H1 (cell line): ENCODE measurements at regions not wholly inside any gene's neighbourhood (a gene's known extent, or its start where the extent isn't known, plus 50 kb on each side); places are given as distances from the start of the nearest gene placed in this dataset.

Experiments
- CTCF ChIA-PET: fragments of 300-600 bp; sonication (Branson Sonifier 250); formaldehyde crosslinking; loops from one replicate; lab custom pipeline; 2021; ENCODE audit not compliant: partially characterized antibody; lab: Charles Lee
- POLR2A ChIA-PET: fragments of 300-600 bp; sonication (Branson Sonifier 250); formaldehyde crosslinking; loops from one replicate; lab custom pipeline; 2021; ENCODE audit warnings: inconsistent platforms; ENCODE audit not compliant: partially characterized antibody; lab: Charles Lee
- DNase-seq, 2 experiments: peaks; one replicate each; pipeline versions ENCODE4 v3.0.0 to v3.0.0-alpha.2; 2010 to 2022; ENCODE audit warnings: low spot score in 2 of 2, low read depth in 1 of 2, mixed read lengths in 1 of 2
- FAIRE-seq: peaks from 2 replicates; lab custom pipeline; 2011; peaks lifted over from hg19 to GRCh38; lab: Jason Lieb, UNC
- H2AFZ ChIP-seq: 2 replicates; pipeline ENCODE4 v1.8.1; 2012; ENCODE audit warnings: low read length, inconsistent platforms
- H2AK5ac ChIP-seq: 2 replicates; pipeline ENCODE4 v1.6.1; 2013; ENCODE audit warnings: low read depth, low read length
- H2BK120ac ChIP-seq: replicated peaks from 2 replicates; pipeline ENCODE3; 2013; ENCODE audit warnings: low read depth, low read length, inconsistent platforms
- H2BK12ac ChIP-seq: 2 replicates; pipeline ENCODE4 v1.6.1; 2013; ENCODE audit warnings: low read depth, low read length
- H2BK15ac ChIP-seq: 2 replicates; pipeline ENCODE4 v1.6.1; 2013; ENCODE audit warnings: low read length
- H2BK20ac ChIP-seq: 2 replicates; pipeline ENCODE4 v1.6.1; 2013; ENCODE audit warnings: low read length
- H2BK5ac ChIP-seq: 2 replicates; pipeline ENCODE4 v1.6.1; 2013; ENCODE audit warnings: low read depth, low read length
- H3K14ac ChIP-seq: 2 replicates; pipeline ENCODE4 v1.6.1; 2013; ENCODE audit warnings: inconsistent platforms; ENCODE audit not compliant: insufficient read length
- H3K18ac ChIP-seq: 2 replicates; pipeline ENCODE4 v1.6.1; 2013; ENCODE audit warnings: low read length; ENCODE audit errors: extremely low read depth
- H3K23ac ChIP-seq: 2 replicates; pipeline ENCODE4 v1.6.1; 2013; ENCODE audit warnings: inconsistent platforms; ENCODE audit not compliant: insufficient read length
- H3K23me2 ChIP-seq: 2 replicates; pipeline ENCODE4 v1.6.1; 2013; ENCODE audit warnings: low read depth, low read length
- H3K27ac ChIP-seq: 2 replicates; pipeline ENCODE4 v1.6.1; 2011; ENCODE audit warnings: low read depth, low read length, inconsistent platforms
- H3K27me3 ChIP-seq, 4 experiments: replicated peaks in 1 of 4; 1 replicate in 1 of 4; 2 replicates in 3 of 4; pipeline versions ENCODE4 v1.6.1 to v1.8.1; 2011 to 2013; ENCODE audit warnings: low read length in 3 of 4, mild to moderate bottlenecking in 3 of 4, inconsistent platforms in 2 of 4, mixed read lengths in 2 of 4, moderate library complexity in 1 of 4; ENCODE audit not compliant: control insufficient read depth in 3 of 4, insufficient read depth in 3 of 4; ENCODE audit errors: extremely low read depth in 1 of 4
- H3K36me3 ChIP-seq, 4 experiments: 2 replicates each; pipeline versions ENCODE4 v1.6.1 to v1.8.1; 2011 to 2013; ENCODE audit warnings: mild to moderate bottlenecking in 4 of 4, low read length in 3 of 4, moderate library complexity in 2 of 4, control low read depth in 1 of 4, inconsistent platforms in 1 of 4; ENCODE audit not compliant: insufficient read depth in 4 of 4, control insufficient read depth in 2 of 4
- H3K4ac ChIP-seq: replicated peaks from 2 replicates; pipeline ENCODE3; 2013; ENCODE audit warnings: low read length, low read depth, mixed read lengths, inconsistent platforms; ENCODE audit not compliant: insufficient read length
- H3K4me1 ChIP-seq, 4 experiments: replicated peaks in 1 of 4; 1 replicate in 1 of 4; 2 replicates in 3 of 4; pipeline versions ENCODE4 v1.6.1 to v1.8.1; 2011 to 2013; ENCODE audit warnings: low read length in 3 of 4, inconsistent platforms in 2 of 4, mixed read lengths in 1 of 4; ENCODE audit not compliant: insufficient read depth in 4 of 4, control insufficient read depth in 3 of 4
- H3K4me2 ChIP-seq, 2 experiments: 2 replicates each; pipeline versions ENCODE4 v1.6.1 to v1.8.1; 2011 to 2013; ENCODE audit warnings: low read depth in 2 of 2, low read length in 2 of 2, control low read depth in 1 of 2, inconsistent platforms in 1 of 2, mild to moderate bottlenecking in 1 of 2; ENCODE audit not compliant: insufficient read depth in 1 of 2
- H3K4me3 ChIP-seq, 4 experiments: fragments of 200-600, 300-600 bp in 1 of 4; sonication (generic), shearing (Covaris generic), sonication (Bioruptor Twin) in 1 of 4; 2 replicates each; pipeline versions ENCODE4 v1.5.1 to v1.8.1; 2011 to 2016; ENCODE audit warnings: low read length in 4 of 4, low read depth in 3 of 4, control low read depth in 2 of 4, inconsistent platforms in 2 of 4, mild to moderate bottlenecking in 2 of 4, mixed read lengths in 1 of 4, moderate library complexity in 1 of 4; ENCODE audit not compliant: insufficient read depth in 2 of 4; ENCODE audit errors: extremely low read depth in 1 of 4
- H3K56ac ChIP-seq: replicated peaks from 2 replicates; pipeline ENCODE3; 2013; ENCODE audit warnings: low read depth, mild to moderate bottlenecking, mixed read lengths, low read length, inconsistent platforms; ENCODE audit not compliant: insufficient read length
- H3K79me1 ChIP-seq: 2 replicates; pipeline ENCODE4 v1.6.1; 2013; ENCODE audit warnings: low read depth, low read length, control low read depth
- H3K79me2 ChIP-seq, 2 experiments: 2 replicates each; pipeline versions ENCODE4 v1.6.1 to v1.8.1; 2012 to 2013; ENCODE audit warnings: low read length in 2 of 2, mild to moderate bottlenecking in 2 of 2, inconsistent platforms in 1 of 2; ENCODE audit not compliant: insufficient read depth in 2 of 2, control insufficient read depth in 1 of 2
- H3K9ac ChIP-seq, 4 experiments: replicated peaks in 1 of 4; 1 replicate in 1 of 4; 2 replicates in 3 of 4; pipeline versions ENCODE4 v1.6.1 to v1.8.1; 2011 to 2013; ENCODE audit warnings: low read depth in 3 of 4, low read length in 3 of 4, control low read depth in 2 of 4, mild to moderate bottlenecking in 2 of 4, moderate library complexity in 2 of 4, inconsistent platforms in 1 of 4; ENCODE audit errors: extremely low read depth in 1 of 4
- H3K9me3 ChIP-seq, 2 experiments: 2 replicates each; pipeline versions ENCODE4 v1.6.1 to v1.8.1; 2012 to 2013; ENCODE audit warnings: mild to moderate bottlenecking in 2 of 2, moderate library complexity in 2 of 2, control low read depth in 1 of 2, inconsistent platforms in 1 of 2, low read depth in 1 of 2, low read length in 1 of 2, mixed read lengths in 1 of 2; ENCODE audit not compliant: insufficient read depth in 2 of 2
- H4K20me1 ChIP-seq, 2 experiments: replicated peaks in 1 of 2; 2 replicates each; pipeline versions ENCODE3 to v1.8.1; 2011 to 2013; ENCODE audit warnings: inconsistent platforms in 2 of 2, low read length in 2 of 2, mild to moderate bottlenecking in 1 of 2; ENCODE audit not compliant: insufficient read depth in 2 of 2, control insufficient read depth in 1 of 2
- H4K5ac ChIP-seq: 2 replicates; pipeline ENCODE4 v1.6.1; 2013; ENCODE audit warnings: low read length, low read depth, mixed read lengths, inconsistent platforms; ENCODE audit not compliant: insufficient read length
- H4K8ac ChIP-seq: 2 replicates; pipeline ENCODE4 v1.8.0; 2013; ENCODE audit warnings: mild to moderate bottlenecking, moderate library complexity, low read length, inconsistent platforms; ENCODE audit not compliant: insufficient read depth; ENCODE audit errors: extremely low read depth
- H4K91ac ChIP-seq: replicated peaks from 2 replicates; pipeline ENCODE3; 2013; ENCODE audit warnings: low read length, mixed read lengths, inconsistent platforms; ENCODE audit not compliant: insufficient read length
- CHD1 ChIP-seq: IDR thresholded peaks from 2 replicates; pipeline ENCODE4 v1.6.1; 2012; ENCODE audit warnings: low read depth, low read length, improper control_type of control experiment
- EZH2 ChIP-seq: fragments of 200-600 bp; sonication (generic); IDR thresholded peaks from 2 replicates; pipeline ENCODE4 v1.7.1; 2012; ENCODE audit warnings: low read depth, mild to moderate bottlenecking, moderate library complexity, low read length, inconsistent platforms; ENCODE audit not compliant: severe bottlenecking
- NRF1 ChIP-seq: IDR thresholded peaks from 2 replicates; pipeline ENCODE4 v1.6.1; 2011; ENCODE audit warnings: mild to moderate bottlenecking, low read depth, low read length, improper control_type of control experiment
- SAP30 ChIP-seq: fragments of 300-600 bp; sonication (generic); IDR thresholded peaks from 2 replicates; pipeline ENCODE4 v1.7.1; 2012; ENCODE audit warnings: low read length, moderate library complexity, mild to moderate bottlenecking, inconsistent platforms; ENCODE audit not compliant: insufficient read depth, insufficient replicate concordance
- SIN3A ChIP-seq, 2 experiments: IDR thresholded peaks in 1 of 2; conservative IDR thresholded peaks in 1 of 2; 2 replicates each; pipeline ENCODE4 v1.6.1; 2011 to 2012; ENCODE audit warnings: low read length in 2 of 2, improper control_type of control experiment in 1 of 2, low read depth in 1 of 2, mild to moderate bottlenecking in 1 of 2
- WGBS, 2 experiments: shearing (Covaris generic) in 1 of 2; methylation state at CpG; one replicate each; pipeline versions ENCODE4 v1.1.6 to v1.1.7; 2013 to 2015; ENCODE audit warnings: low lambda C conversion rate in 2 of 2, mixed read lengths in 2 of 2, inconsistent platforms in 1 of 2, low coverage in 1 of 2, missing lambda C conversion rate in 1 of 2; ENCODE audit not compliant: insufficient replicate concordance in 2 of 2, insufficient coverage in 1 of 2, insufficient read length in 1 of 2; ENCODE audit errors: extremely low coverage in 1 of 2, missing lambda C conversion rate in 1 of 2; 5-methylcytosine and 5-hydroxymethylcytosine counted together
- TF ChIP-seq, protein P1 (sequence below): IDR thresholded peaks from 2 replicates; pipeline ENCODE4 v1.6.1; 2011; ENCODE audit warnings: low read length, improper control_type of control experiment
- TF ChIP-seq, protein P2 (sequence below), 3 experiments: IDR thresholded peaks; 1 replicate in 2 of 3; 2 replicates in 1 of 3; pipeline versions ENCODE4 v1.5.1 to v1.6.1; 2011; ENCODE audit warnings: low read length in 3 of 3, mild to moderate bottlenecking in 3 of 3, inconsistent platforms in 2 of 3, low read depth in 1 of 3, moderate library complexity in 1 of 3; ENCODE audit not compliant: insufficient read depth in 1 of 3; ENCODE audit errors: control extremely low read depth in 1 of 3
- TF ChIP-seq, protein P3 (sequence below): IDR thresholded peaks from 2 replicates; pipeline ENCODE4 v1.6.1; 2012; ENCODE audit warnings: low read length, inconsistent platforms

DNA sequence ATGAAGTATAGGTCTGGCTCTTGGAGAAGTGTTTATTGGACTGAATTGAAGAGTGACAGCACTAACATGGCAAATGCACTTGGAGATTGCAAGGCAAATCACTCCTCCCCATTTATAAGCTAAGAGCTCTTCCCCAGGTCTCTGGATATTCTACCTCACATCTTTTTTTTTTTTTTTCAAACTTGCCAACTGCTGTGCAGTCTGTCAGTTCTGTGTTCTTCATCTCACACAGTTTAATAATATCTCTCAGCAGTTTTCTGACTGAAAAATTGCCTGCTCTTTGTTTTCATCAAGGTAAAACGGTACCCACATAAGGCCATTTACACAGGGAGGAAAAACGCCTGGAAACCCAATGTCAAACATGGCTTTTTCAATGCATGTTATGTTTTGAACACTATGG lies 186.1 kb upstream of the B3GALT2 start:
- Histone ChIP-seq H3K14ac (no peak overlapping the region), H3K79me1 (no peaks in the 10 kb centered on the region), H4K5ac (no peak overlapping the region), H3K36me3 (no peaks in the 10 kb centered on the region), H2AFZ (no peak overlapping the region), H3K18ac (no peak overlapping the region), H2BK120ac (no peak overlapping the region), H3K23me2 (no peaks in the 10 kb centered on the region), H3K27me3 (no peaks in the 10 kb centered on the region), H3K4me3 (no peak overlapping the region), H4K8ac (no peak overlapping the region), H3K23ac (no peak overlapping the region), H2AK5ac (no peak overlapping the region), H2BK20ac (no peak overlapping the region), H3K9me3 (no peaks in the 10 kb centered on the region), H3K9ac (no peak overlapping the region), H3K56ac (no peak overlapping the region), H3K27ac (no peak overlapping the region), H3K4ac (no peak overlapping the region), H2BK5ac (no peak overlapping the region), H4K20me1 (no peaks in the 10 kb centered on the region), H2BK12ac (no peak overlapping the region), H2BK15ac (no peak overlapping the region), H3K79me2 (no peaks in the 10 kb centered on the region), H4K91ac (no peak overlapping the region), H3K4me1 (no peaks in the 10 kb centered on the region), H3K4me2 (no peak overlapping the region)
- FAIRE-seq = no peak
- DNase-seq = no peak
- ChIA-PET CTCF (interaction anchor here (0.7 kb wide), 1 partner anchor 723 kb away, joined by 3 read pairs; no protein-coding TSS in a partner anchor), POLR2A (interaction anchor here (0.6 kb wide), 1 partner anchor 433 kb away, joined by 3 read pairs; no protein-coding TSS in a partner anchor)
- WGBS, 2 experiments = 88% methylated on average over 2 of the region's 2 CpGs; no CpG with 5 or more reads in 1 of the 2 experiments
- TF ChIP-seq, protein P1, sequence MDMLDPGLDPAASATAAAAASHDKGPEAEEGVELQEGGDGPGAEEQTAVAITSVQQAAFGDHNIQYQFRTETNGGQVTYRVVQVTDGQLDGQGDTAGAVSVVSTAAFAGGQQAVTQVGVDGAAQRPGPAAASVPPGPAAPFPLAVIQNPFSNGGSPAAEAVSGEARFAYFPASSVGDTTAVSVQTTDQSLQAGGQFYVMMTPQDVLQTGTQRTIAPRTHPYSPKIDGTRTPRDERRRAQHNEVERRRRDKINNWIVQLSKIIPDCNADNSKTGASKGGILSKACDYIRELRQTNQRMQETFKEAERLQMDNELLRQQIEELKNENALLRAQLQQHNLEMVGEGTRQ = no peak
- TF ChIP-seq, protein P2, sequence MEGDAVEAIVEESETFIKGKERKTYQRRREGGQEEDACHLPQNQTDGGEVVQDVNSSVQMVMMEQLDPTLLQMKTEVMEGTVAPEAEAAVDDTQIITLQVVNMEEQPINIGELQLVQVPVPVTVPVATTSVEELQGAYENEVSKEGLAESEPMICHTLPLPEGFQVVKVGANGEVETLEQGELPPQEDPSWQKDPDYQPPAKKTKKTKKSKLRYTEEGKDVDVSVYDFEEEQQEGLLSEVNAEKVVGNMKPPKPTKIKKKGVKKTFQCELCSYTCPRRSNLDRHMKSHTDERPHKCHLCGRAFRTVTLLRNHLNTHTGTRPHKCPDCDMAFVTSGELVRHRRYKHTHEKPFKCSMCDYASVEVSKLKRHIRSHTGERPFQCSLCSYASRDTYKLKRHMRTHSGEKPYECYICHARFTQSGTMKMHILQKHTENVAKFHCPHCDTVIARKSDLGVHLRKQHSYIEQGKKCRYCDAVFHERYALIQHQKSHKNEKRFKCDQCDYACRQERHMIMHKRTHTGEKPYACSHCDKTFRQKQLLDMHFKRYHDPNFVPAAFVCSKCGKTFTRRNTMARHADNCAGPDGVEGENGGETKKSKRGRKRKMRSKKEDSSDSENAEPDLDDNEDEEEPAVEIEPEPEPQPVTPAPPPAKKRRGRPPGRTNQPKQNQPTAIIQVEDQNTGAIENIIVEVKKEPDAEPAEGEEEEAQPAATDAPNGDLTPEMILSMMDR (IDR thresholded peaks at IDR 0.05; ENCODE audit: control extremely low read depth in 1 of 3, insufficient read depth in 1 of 3, low read depth in 1 of 3, low read length in 3 of 3) = no peak
- no peak for TF ChIP-seq SIN3A (conservative IDR thresholded peaks at IDR 0.05 in 1 of 2, IDR thresholded peaks at IDR 0.05 in 1 of 2; ENCODE audit: low read depth in 1 of 2, low read length in 2 of 2)
- no peak for TF ChIP-seq CHD1
- TF ChIP-seq SAP30 = no peak
- TF ChIP-seq, protein P3, sequence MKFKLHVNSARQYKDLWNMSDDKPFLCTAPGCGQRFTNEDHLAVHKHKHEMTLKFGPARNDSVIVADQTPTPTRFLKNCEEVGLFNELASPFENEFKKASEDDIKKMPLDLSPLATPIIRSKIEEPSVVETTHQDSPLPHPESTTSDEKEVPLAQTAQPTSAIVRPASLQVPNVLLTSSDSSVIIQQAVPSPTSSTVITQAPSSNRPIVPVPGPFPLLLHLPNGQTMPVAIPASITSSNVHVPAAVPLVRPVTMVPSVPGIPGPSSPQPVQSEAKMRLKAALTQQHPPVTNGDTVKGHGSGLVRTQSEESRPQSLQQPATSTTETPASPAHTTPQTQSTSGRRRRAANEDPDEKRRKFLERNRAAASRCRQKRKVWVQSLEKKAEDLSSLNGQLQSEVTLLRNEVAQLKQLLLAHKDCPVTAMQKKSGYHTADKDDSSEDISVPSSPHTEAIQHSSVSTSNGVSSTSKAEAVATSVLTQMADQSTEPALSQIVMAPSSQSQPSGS = no peak
- TF ChIP-seq NRF1 = no peak
- no peak for TF ChIP-seq EZH2
